Transverse colon (tissue), 4 donors: ENCODE measurements at regions not wholly inside any gene's neighbourhood (a gene's known extent, or its start where the extent isn't known, plus 50 kb on each side); places are given as distances from the start of the nearest gene placed in this dataset.
"Not testable (repeated sequence)": the region's sequence is repeated elsewhere in the genome, so short reads cannot be mapped to it uniquely, and the experiment has no call there.

ENCODE experiments used
- CTCF ChIP-seq, 5 experiments: fragments of 200-600 bp in 3 of 5; fragments of 450-650 bp in 2 of 5; sonication (generic) in 3 of 5; IDR thresholded peaks; 1 replicate in 2 of 5; 2 replicates in 3 of 5; pipeline ENCODE4 v1.5.1; 2016 to 2017; ENCODE audit warnings: antibody characterized with exemption in 5 of 5, inconsistent platforms in 3 of 5, mild to moderate bottlenecking in 2 of 5, moderate library complexity in 1 of 5
- EP300 ChIP-seq: sonication (generic); formaldehyde crosslinking; IDR thresholded peaks from one replicate; pipeline ENCODE4 v1.6.1; 2017; ENCODE audit warnings: antibody characterized with exemption, low read depth
- POLR2A ChIP-seq: fragments of 450-650 bp; IDR thresholded peaks from one replicate; pipeline ENCODE4 v1.6.1; 2016; ENCODE audit warnings: antibody characterized with exemption, mild to moderate bottlenecking, moderate library complexity
- POLR2AphosphoS5 ChIP-seq, 3 donors: sonication (generic); formaldehyde crosslinking; IDR thresholded peaks; one replicate each; pipeline ENCODE4 v1.6.1; 2016; ENCODE audit warnings: antibody characterized with exemption in 3 of 3

DNA sequence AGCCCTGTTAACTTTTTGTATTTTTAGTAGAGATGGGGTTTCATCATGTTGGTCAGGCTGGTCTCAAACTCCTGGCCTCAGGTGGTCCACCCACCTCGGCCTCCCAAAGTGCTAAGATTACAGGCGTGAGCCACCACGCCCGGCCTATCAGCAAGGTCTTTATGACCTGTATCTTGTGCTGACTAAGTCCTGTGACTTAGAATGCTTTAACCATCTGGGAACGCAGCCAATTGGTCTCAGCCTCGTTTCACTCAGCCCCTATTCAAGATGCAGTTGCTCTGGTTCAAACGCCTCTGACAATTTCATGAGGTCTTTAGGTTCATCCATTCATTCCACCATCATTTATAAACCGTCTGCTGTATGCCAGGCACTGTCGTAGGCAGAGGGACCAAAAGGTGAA lies 62.2 kb upstream of the PPM1B start:
- not testable (repeated sequence) for TF ChIP-seq CTCF (IDR thresholded peaks at IDR 0.05); EP300; POLR2A; POLR2AphosphoS5 (IDR thresholded peaks at IDR 0.05)
